GM23338 (cell line): ENCODE measurements at regions not wholly inside any gene's neighbourhood (a gene's known extent, or its start where the extent isn't known, plus 50 kb on each side); places are given as distances from the start of the nearest gene placed in this dataset.

ENCODE experiments used
- ATAC-seq: fragments of 200-7000 bp; cut with Tn5 transposase; 3 replicates; pipeline ENCODE4 v1.9.1; 2020
- DNase-seq: peaks from one replicate; pipeline ENCODE4 v3.0.0-alpha.2; 2015; ENCODE audit warnings: low spot score
- H2AFZ ChIP-seq: fragments of 200-600 bp; sonication (generic); 2 replicates; pipeline ENCODE4 v1.8.0; 2016; ENCODE audit warnings: antibody characterized with exemption, mild to moderate bottlenecking, moderate library complexity
- H3F3A ChIP-seq: fragments of 200-600 bp; sonication (generic); replicated peaks from 2 replicates; pipeline ENCODE4 v1.8.0; 2017; ENCODE audit warnings: antibody characterized with exemption, mixed run types, low read depth
- H3K27ac ChIP-seq: fragments of 200-600 bp; sonication (generic); 2 replicates; pipeline ENCODE4 v1.6.1; 2016; ENCODE audit warnings: low read depth
- H3K27me3 ChIP-seq: fragments of 200-600 bp; sonication (generic); 2 replicates; pipeline ENCODE4 v1.8.0; 2016; ENCODE audit warnings: mild to moderate bottlenecking, mixed run types, moderate library complexity; ENCODE audit not compliant: insufficient read depth
- H3K36me3 ChIP-seq: fragments of 200-600 bp; sonication (generic); 2 replicates; pipeline ENCODE4 v1.8.0; 2016; ENCODE audit warnings: mild to moderate bottlenecking; ENCODE audit not compliant: insufficient read depth
- H3K4me1 ChIP-seq: fragments of 200-600 bp; sonication (generic); 2 replicates; pipeline ENCODE4 v1.8.0; 2016; ENCODE audit warnings: mild to moderate bottlenecking, moderate library complexity; ENCODE audit not compliant: insufficient read depth
- H3K4me2 ChIP-seq: fragments of 200-600 bp; sonication (generic); 2 replicates; pipeline ENCODE4 v1.7.1; 2017; ENCODE audit warnings: mixed run types
- H3K4me3 ChIP-seq: fragments of 200-600 bp; sonication (generic); 2 replicates; pipeline ENCODE4 v1.6.1; 2016; ENCODE audit warnings: mixed run types
- H3K79me2 ChIP-seq: fragments of 200-600 bp; sonication (generic); replicated peaks from 2 replicates; pipeline ENCODE4 v1.8.0; 2017; ENCODE audit warnings: mild to moderate bottlenecking; ENCODE audit not compliant: insufficient read depth
- H3K9me2 ChIP-seq: fragments of 200-600 bp; sonication (generic); 2 replicates; pipeline ENCODE4 v1.8.0; 2017; ENCODE audit not compliant: insufficient read depth
- H4K20me1 ChIP-seq: fragments of 200-600 bp; sonication (generic); replicated peaks from 2 replicates; pipeline ENCODE4 v1.8.0; 2017; ENCODE audit warnings: mild to moderate bottlenecking; ENCODE audit not compliant: insufficient read depth
- H3K27ac Mint-ChIP-seq: 2 replicates; pipeline ENCODE4 v1.8.0; 2020; ENCODE audit warnings: inconsistent platforms, mild to moderate bottlenecking, moderate library complexity, mixed read lengths
- H3K27me3 Mint-ChIP-seq: 3 replicates; pipeline ENCODE4 v1.8.0; 2022; ENCODE audit warnings: low read depth, mild to moderate bottlenecking, moderate library complexity, mixed read lengths, inconsistent platforms; ENCODE audit not compliant: insufficient read depth, poor library complexity
- H3K36me3 Mint-ChIP-seq: 3 replicates; pipeline ENCODE4 v1.8.0; 2021; ENCODE audit warnings: low read depth, mild to moderate bottlenecking, inconsistent platforms, moderate library complexity, mixed read lengths
- H3K4me1 Mint-ChIP-seq: 3 replicates; pipeline ENCODE4 v1.8.0; 2020; ENCODE audit warnings: mild to moderate bottlenecking, inconsistent platforms, mixed read lengths
- H3K4me3 Mint-ChIP-seq: 3 replicates; pipeline ENCODE4 v1.8.0; 2021; ENCODE audit warnings: moderate library complexity, mild to moderate bottlenecking, inconsistent platforms, mixed read lengths
- H3K9me3 Mint-ChIP-seq: 3 replicates; pipeline ENCODE4 v1.8.0; 2020; ENCODE audit warnings: moderate library complexity, mild to moderate bottlenecking, inconsistent platforms, mixed read lengths
- ETS1 ChIP-seq: IDR thresholded peaks from 2 replicates; pipeline ENCODE4 v1.6.1; 2016; ENCODE audit warnings: antibody characterized with exemption
- EZH2phosphoT487 ChIP-seq: fragments of 200-600 bp; sonication (generic); IDR thresholded peaks from one replicate; pipeline ENCODE4 v1.8.1; 2018; ENCODE audit warnings: antibody characterized with exemption; ENCODE audit not compliant: unreplicated experiment
- POLR2AphosphoS5 ChIP-seq: IDR thresholded peaks from 2 replicates; pipeline ENCODE4 v1.6.1; 2016; ENCODE audit warnings: antibody characterized with exemption, low read depth
- ZNF114 ChIP-seq: fragments of 250-450 bp; sonication (Bioruptor Pico); IDR thresholded peaks from 2 replicates; pipeline ENCODE4 v1.5.0; 2020; ENCODE audit warnings: mild to moderate bottlenecking, moderate library complexity
- TF ChIP-seq, protein P1 (sequence below): IDR thresholded peaks from one replicate; pipeline ENCODE4 v1.6.1; 2018; ENCODE audit warnings: antibody characterized with exemption; ENCODE audit not compliant: unreplicated experiment

GRCh38 chr1:184197831-184198230 is 146.3 kb downstream of the TSEN15 start (continued):
- TF ChIP-seq, protein P1, sequence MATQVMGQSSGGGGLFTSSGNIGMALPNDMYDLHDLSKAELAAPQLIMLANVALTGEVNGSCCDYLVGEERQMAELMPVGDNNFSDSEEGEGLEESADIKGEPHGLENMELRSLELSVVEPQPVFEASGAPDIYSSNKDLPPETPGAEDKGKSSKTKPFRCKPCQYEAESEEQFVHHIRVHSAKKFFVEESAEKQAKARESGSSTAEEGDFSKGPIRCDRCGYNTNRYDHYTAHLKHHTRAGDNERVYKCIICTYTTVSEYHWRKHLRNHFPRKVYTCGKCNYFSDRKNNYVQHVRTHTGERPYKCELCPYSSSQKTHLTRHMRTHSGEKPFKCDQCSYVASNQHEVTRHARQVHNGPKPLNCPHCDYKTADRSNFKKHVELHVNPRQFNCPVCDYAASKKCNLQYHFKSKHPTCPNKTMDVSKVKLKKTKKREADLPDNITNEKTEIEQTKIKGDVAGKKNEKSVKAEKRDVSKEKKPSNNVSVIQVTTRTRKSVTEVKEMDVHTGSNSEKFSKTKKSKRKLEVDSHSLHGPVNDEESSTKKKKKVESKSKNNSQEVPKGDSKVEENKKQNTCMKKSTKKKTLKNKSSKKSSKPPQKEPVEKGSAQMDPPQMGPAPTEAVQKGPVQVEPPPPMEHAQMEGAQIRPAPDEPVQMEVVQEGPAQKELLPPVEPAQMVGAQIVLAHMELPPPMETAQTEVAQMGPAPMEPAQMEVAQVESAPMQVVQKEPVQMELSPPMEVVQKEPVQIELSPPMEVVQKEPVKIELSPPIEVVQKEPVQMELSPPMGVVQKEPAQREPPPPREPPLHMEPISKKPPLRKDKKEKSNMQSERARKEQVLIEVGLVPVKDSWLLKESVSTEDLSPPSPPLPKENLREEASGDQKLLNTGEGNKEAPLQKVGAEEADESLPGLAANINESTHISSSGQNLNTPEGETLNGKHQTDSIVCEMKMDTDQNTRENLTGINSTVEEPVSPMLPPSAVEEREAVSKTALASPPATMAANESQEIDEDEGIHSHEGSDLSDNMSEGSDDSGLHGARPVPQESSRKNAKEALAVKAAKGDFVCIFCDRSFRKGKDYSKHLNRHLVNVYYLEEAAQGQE: no peak

DNA sequence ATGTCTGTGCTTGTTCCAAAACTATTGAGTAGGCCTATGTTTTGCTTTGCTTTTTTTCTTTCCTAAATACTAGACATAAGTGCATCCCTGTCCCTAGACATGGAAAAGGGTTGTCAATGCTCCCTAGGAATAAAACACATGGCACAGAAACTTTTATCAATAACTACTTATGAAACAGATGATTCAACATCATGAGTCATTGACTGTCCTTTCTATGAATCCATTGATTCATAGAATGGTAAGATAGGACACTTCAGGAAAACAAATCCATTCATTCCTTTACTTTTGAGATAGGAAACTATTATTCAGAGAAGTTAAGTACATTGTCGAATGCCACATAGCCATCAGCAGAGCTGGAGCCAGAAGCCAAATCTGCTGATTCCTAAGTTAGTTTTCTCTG is 147.5 kb downstream of the TSEN15 start:
- Histone ChIP-seq H4K20me1 (no peaks in the 10 kb centered on the region), H3K79me2 (no peaks in the 10 kb centered on the region), H3K36me3 (no peaks in the 10 kb centered on the region), H3K4me2 (no peak overlapping the region), H2AFZ (no peak overlapping the region), H3F3A (no peaks in the 10 kb centered on the region), H3K27ac (no peak overlapping the region), H3K27me3 (no peaks in the 10 kb centered on the region), H3K9me2 (no peaks in the 10 kb centered on the region), H3K4me3 (no peak overlapping the region), H3K4me1 (peaks cover 5% of the 10 kb centered on the region; the same call in 1 of the 2 replicates)
- Mint-ChIP-seq H3K27ac (no peak overlapping the region), H3K4me1 (peaks cover 9% of the 10 kb centered on the region), H3K9me3 (no peaks in the 10 kb centered on the region; the same call in 2 of the 3 replicates), H3K36me3 (no peaks in the 10 kb centered on the region), H3K4me3 (no peak overlapping the region), H3K27me3 (no peaks in the 10 kb centered on the region)
- TF ChIP-seq POLR2AphosphoS5: no peak
- no peak for TF ChIP-seq EZH2phosphoT487
- no peak for TF ChIP-seq ETS1
- no peak for TF ChIP-seq ZNF114 (CRISPR knock-in tag)
- TF ChIP-seq, protein P1: no peak
- no peak for DNase-seq
- no peak for ATAC-seq
